ENCODE measurements at regions not wholly inside any gene's neighbourhood (a gene's known extent, or its start where the extent isn't known, plus 50 kb on each side); places are given as distances from the start of the nearest gene placed in this dataset.
A peak's percentile ranks its signal among the peaks of the same experiment; 100 is the strongest.

- Histone ChIP-seq H3K4me1 (ENCODE audit: low read length) (no peaks in the 10 kb centered on the region), H2AFZ (ENCODE audit: low read depth, low read length) (no peak overlapping the region), H3K4me2 (ENCODE audit: low read length) (no peak overlapping the region), H3K79me2 (ENCODE audit: low read length) (no peaks in the 10 kb centered on the region), H3K9ac (ENCODE audit: low read length) (no peak overlapping the region), H3K27me3 (ENCODE audit: low read depth, low read length) (no peaks in the 10 kb centered on the region), H3K27ac (ENCODE audit: low read length) (no peak overlapping the region), H3K4me3 (ENCODE audit: low read length) (no peak overlapping the region), H4K20me1 (ENCODE audit: insufficient read depth, low read length) (no peaks in the 10 kb centered on the region), H3K36me3 (replicated peaks; ENCODE audit: low read depth, low read length) (no peaks in the 10 kb centered on the region), H3K9me3 (ENCODE audit: insufficient read depth, low read length) (no peaks in the 10 kb centered on the region)
- TF ChIP-seq CTCF (IDR thresholded peaks at IDR 0.05; ENCODE audit: low read depth, low read length) (no peak), EZH2phosphoT487 (IDR thresholded peaks at IDR 0.05; ENCODE audit: low read depth) (no peak)
These were observed 1121.2 kb downstream of the RAPGEF2 start for GRCh38 chr4:160224049-160224448.

GRCh38 chr4:160233141-160233540 lies 1130.3 kb downstream of the RAPGEF2 start:
- Histone ChIP-seq H3K36me3 (replicated peaks; ENCODE audit: low read depth, low read length) (no peaks in the 10 kb centered on the region), H3K4me1 (ENCODE audit: low read length) (peaks cover 9% of the 10 kb centered on the region), H3K4me3 (ENCODE audit: low read length) (no peak overlapping the region), H3K27ac (ENCODE audit: low read length) (no peak overlapping the region), H4K20me1 (ENCODE audit: insufficient read depth, low read length) (no peaks in the 10 kb centered on the region), H3K79me2 (ENCODE audit: low read length) (no peaks in the 10 kb centered on the region), H3K4me2 (ENCODE audit: low read length) (no peak overlapping the region), H3K9ac (ENCODE audit: low read length) (no peak overlapping the region), H3K9me3 (ENCODE audit: insufficient read depth, low read length) (no peaks in the 10 kb centered on the region), H2AFZ (ENCODE audit: low read depth, low read length) (no peak overlapping the region), H3K27me3 (ENCODE audit: low read depth, low read length) (no peaks in the 10 kb centered on the region)
- no peak for TF ChIP-seq EZH2phosphoT487 (IDR thresholded peaks at IDR 0.05; ENCODE audit: low read depth)
- TF ChIP-seq CTCF (IDR thresholded peaks at IDR 0.05; ENCODE audit: low read depth, low read length), result no peak

- Histone ChIP-seq H3K4me2 (ENCODE audit: low read length) (peak overlapping the region; percentile 42), H2AFZ (ENCODE audit: low read depth, low read length) (peak overlapping the region; percentile 10), H3K36me3 (replicated peaks; ENCODE audit: low read depth, low read length) (no peaks in the 10 kb centered on the region), H3K27me3 (ENCODE audit: low read depth, low read length) (no peaks in the 10 kb centered on the region), H3K79me2 (ENCODE audit: low read length) (no peaks in the 10 kb centered on the region), H3K4me3 (ENCODE audit: low read length) (peak overlapping the region; percentile 2; the same call in 1 of the 2 replicates), H3K4me1 (ENCODE audit: low read length) (peaks cover 9% of the 10 kb centered on the region), H4K20me1 (ENCODE audit: insufficient read depth, low read length) (no peaks in the 10 kb centered on the region), H3K27ac (ENCODE audit: low read length) (no peak overlapping the region), H3K9ac (ENCODE audit: low read length) (no peak overlapping the region), H3K9me3 (ENCODE audit: insufficient read depth, low read length) (no peaks in the 10 kb centered on the region)
- TF ChIP-seq CTCF (IDR thresholded peaks at IDR 0.05; ENCODE audit: low read depth, low read length) (no peak), EZH2phosphoT487 (IDR thresholded peaks at IDR 0.05; ENCODE audit: low read depth) (no peak)
These were observed 1132.4 kb downstream of the RAPGEF2 start for GRCh38 chr4:160235285-160235684.

GRCh38 chr4:160235771-160236170 lies 1132.9 kb downstream of the RAPGEF2 start:
- H3K4me2 ChIP-seq (ENCODE audit: low read length), result peak overlapping the region; percentile 42
- no peaks in the 10 kb centered on the region for H3K79me2 ChIP-seq (ENCODE audit: low read length)
- H4K20me1 ChIP-seq (ENCODE audit: insufficient read depth, low read length), result no peaks in the 10 kb centered on the region
- H2AFZ ChIP-seq (ENCODE audit: low read depth, low read length), result peak overlapping the region; percentile 10; the same call in 1 of the 2 replicates
- no peak overlapping the region for H3K9ac ChIP-seq (ENCODE audit: low read length)
- H3K27ac ChIP-seq (ENCODE audit: low read length), result no peak overlapping the region
- no peak for TF ChIP-seq CTCF (IDR thresholded peaks at IDR 0.05; ENCODE audit: low read depth, low read length)
- no peak for TF ChIP-seq EZH2phosphoT487 (IDR thresholded peaks at IDR 0.05; ENCODE audit: low read depth)
- H3K36me3 ChIP-seq (replicated peaks; ENCODE audit: low read depth, low read length), result no peaks in the 10 kb centered on the region
- H3K9me3 ChIP-seq (ENCODE audit: insufficient read depth, low read length), result 0 out of 2 replicates have a peak, but pooled peaks cover 3% of the 10 kb centered on the region
- peaks cover 9% of the 10 kb centered on the region for H3K4me1 ChIP-seq (ENCODE audit: low read length)
- H3K4me3 ChIP-seq (ENCODE audit: low read length), result peak overlapping the region; percentile 2; the same call in 1 of the 2 replicates
- no peaks in the 10 kb centered on the region for H3K27me3 ChIP-seq (ENCODE audit: low read depth, low read length)

Measured in OCI-LY3 (cell line).